SU-DHL-6 (cell line): ENCODE measurements at regions not wholly inside any gene's neighbourhood (a gene's known extent, or its start where the extent isn't known, plus 50 kb on each side); places are given as distances from the start of the nearest gene placed in this dataset.

Experiments used
- EZH2phosphoT487 ChIP-seq: fragments of 200-600 bp; sonication (generic), shearing (Covaris generic); conservative IDR thresholded peaks from 2 replicates; pipeline ENCODE4 v1.6.1; 2018; ENCODE audit warnings: mild to moderate bottlenecking, antibody characterized with exemption, low read length, moderate library complexity, mixed read lengths
- TF ChIP-seq, protein P1 (sequence below): fragments of 200-600 bp; sonication (generic); IDR thresholded peaks from one replicate; pipeline ENCODE4 v1.5.1; 2017; ENCODE audit warnings: antibody characterized with exemption, mild to moderate bottlenecking, low read length, moderate library complexity; ENCODE audit not compliant: insufficient read depth, poor library complexity, severe bottlenecking

DNA sequence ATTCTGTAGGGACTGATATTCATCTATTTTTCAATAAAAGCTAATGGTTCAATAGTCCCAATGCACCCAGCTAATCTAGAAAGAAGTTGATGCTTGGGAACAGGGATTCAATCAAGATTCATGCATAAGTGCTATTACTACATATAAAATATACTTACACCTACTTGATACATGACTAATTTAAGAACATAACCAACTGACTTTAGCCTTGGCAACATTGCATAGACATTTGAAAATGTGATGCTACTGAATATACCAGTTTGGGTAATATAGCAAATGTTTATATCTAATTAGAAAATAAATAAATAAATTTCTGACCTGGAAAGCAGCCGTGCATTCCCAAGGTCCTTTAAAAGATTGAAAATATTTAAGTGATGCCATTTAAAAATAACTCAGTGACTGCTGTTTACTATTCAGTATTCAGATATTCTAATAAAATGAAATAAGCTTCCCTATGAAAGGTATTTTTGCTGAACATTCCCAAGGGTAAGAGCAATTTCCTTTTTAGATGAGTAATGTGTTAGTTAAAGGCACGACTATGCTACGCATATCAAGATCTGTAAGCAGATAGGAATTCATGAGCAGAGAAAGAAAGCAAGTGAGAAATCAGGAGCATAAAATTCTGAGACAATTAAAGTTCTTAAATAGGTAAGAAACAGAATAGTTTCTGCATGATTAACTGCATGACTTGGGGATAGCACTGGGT is 160.6 kb upstream of the SYT1 start:
- TF ChIP-seq, protein P1, sequence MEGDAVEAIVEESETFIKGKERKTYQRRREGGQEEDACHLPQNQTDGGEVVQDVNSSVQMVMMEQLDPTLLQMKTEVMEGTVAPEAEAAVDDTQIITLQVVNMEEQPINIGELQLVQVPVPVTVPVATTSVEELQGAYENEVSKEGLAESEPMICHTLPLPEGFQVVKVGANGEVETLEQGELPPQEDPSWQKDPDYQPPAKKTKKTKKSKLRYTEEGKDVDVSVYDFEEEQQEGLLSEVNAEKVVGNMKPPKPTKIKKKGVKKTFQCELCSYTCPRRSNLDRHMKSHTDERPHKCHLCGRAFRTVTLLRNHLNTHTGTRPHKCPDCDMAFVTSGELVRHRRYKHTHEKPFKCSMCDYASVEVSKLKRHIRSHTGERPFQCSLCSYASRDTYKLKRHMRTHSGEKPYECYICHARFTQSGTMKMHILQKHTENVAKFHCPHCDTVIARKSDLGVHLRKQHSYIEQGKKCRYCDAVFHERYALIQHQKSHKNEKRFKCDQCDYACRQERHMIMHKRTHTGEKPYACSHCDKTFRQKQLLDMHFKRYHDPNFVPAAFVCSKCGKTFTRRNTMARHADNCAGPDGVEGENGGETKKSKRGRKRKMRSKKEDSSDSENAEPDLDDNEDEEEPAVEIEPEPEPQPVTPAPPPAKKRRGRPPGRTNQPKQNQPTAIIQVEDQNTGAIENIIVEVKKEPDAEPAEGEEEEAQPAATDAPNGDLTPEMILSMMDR, result no peak
- TF ChIP-seq EZH2phosphoT487, result no peak
